IPS-18c (cell line): ENCODE measurements at regions not wholly inside any gene's neighbourhood (a gene's known extent, or its start where the extent isn't known, plus 50 kb on each side); places are given as distances from the start of the nearest gene placed in this dataset.
"Not testable (repeated sequence)": the region's sequence is repeated elsewhere in the genome, so short reads cannot be mapped to it uniquely, and the experiment has no call there.

Experiments
- H3K4me3 ChIP-seq: 2 replicates; pipeline ENCODE4 v1.7.0; 2013; ENCODE audit warnings: low read depth, mild to moderate bottlenecking, low read length, moderate library complexity; ENCODE audit not compliant: insufficient read depth
- H3K9me3 ChIP-seq: one replicate; pipeline ENCODE4 v1.6.1; 2013; ENCODE audit warnings: mild to moderate bottlenecking, low read length, moderate library complexity; ENCODE audit not compliant: control insufficient read depth, insufficient read depth

DNA sequence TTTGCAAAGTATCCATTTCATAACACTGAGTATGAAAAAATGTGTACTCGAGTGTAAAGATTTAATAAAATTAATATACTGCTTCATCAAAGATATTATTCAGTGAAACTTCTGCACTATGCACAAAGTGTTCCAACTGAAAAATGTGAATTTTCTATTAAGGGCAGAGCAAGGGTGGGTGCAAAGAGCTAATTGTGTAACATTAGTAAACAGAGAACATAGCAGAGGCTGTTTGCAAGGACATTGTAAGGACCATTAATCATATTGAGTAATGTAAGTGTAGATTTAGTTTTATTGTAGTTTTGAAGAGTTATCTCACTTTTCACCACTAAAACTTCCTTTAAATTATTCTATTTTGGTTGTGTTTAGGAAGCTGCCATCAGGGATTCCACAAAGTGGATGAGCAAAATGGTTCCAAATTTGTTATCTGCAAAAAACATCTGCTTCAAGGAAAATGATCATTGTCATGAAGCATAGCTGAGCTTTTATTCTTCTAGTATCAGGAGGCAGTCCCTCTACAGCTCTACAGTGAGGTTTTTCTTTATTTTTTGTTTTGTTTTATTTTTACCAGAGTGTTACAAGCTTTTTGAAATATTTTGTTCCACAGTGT is 1375.4 kb downstream of the SLITRK1 start:
- H3K4me3 ChIP-seq = no peak overlapping the region
- H3K9me3 ChIP-seq = no peaks in the 10 kb centered on the region

DNA sequence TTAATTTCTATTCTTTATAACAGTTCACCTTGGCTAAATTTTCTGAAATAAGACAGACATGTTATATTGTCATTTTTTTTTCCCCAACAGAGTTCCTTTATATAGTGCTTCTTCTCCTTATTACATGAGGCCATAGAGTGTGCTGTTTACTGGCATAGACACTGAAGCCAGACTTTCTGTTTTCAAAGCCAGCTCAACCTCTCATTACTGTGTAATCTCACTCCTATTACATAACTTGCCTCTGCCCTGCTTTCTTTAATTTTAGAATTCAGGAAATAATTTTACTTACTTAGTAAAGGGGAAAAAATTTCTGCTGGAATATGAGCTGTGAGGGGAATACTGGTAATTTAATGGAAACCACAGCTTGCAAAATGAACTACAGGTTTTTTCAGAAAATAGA is 1380.4 kb downstream of the SLITRK1 start:
- Histone ChIP-seq H3K4me3 (no peak overlapping the region), H3K9me3 (no peaks in the 10 kb centered on the region)

DNA sequence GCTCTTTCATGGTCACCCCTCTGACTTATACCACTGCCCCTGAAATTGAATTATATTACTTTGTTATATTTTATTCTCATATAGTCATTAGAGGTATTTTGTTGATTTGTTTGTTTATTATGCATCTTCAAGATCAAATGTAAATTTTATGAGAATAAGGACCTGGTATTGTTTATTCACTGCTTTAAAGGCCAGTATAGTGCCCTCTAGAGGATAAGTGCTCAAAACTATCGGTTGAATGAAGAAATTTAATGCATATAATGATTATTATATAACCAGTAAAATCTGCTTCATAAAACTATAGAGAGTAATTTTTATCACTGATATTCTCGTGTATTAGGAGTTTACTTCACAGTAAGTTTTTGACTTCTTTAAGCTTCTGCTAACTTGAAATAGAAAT is 1401.9 kb downstream of the SLITRK1 start:
- no peak overlapping the region for H3K4me3 ChIP-seq
- no peaks in the 10 kb centered on the region for H3K9me3 ChIP-seq

DNA sequence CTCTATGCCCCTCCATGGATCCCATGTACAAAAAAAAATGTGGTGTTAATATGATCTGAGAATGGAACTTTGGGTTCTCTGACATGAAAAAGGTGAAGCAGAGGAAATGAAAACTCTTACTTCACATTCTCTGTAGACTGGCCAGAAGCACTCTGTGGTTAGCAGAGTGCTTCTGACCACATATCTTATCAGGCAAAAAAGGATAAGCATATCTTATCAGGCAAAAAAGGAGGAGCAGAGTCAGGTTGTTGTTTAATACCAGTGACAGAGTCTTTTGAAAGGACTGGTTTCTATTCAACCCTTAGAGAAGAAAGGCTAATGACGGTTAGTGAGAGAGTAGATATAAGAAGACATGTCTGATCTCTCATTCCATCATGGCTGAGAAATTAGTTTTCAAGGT is 1404.8 kb downstream of the SLITRK1 start:
- no peak overlapping the region for H3K4me3 ChIP-seq
- H3K9me3 ChIP-seq = no peaks in the 10 kb centered on the region

DNA sequence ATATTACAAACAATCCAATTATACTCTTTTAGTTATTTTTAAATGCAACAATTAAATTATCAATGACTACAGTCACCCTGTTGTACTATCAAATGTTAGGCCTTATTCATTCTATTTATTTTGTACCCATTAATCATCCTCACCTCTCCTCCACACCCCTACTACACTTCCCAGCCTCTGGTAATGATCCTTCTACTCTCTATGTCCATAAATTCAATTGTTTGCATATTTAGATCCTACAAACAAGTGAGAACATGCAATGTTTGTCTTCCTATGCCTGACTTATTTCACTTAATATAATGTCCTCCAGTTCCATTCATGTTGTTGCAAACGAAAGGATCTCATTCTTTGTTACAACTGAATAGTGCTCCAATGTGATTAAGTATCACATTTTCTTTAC is 1414.6 kb downstream of the SLITRK1 start:
- no peak overlapping the region for H3K4me3 ChIP-seq

DNA sequence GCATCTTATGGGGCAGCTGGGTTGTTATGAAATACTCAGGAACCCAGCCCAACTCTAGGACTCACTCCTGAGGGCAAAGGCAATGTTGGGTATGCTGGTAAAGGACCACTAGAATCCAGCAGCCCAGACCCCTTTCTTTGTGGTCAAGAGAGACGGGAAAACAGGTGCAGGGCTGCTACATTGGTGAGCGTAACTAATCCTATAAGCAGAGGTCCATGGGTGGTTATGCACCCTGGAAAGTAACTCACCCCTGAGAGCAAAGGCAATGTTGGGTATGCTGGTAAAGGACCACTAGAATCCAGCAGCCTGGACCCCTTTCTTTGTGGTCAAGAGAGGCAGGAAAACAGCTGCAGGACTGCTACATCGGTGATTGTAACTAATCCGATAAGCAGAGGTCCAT is 1422.7 kb downstream of the SLITRK1 start:
- not testable (repeated sequence) for H3K9me3 ChIP-seq, H3K4me3 ChIP-seq

More for the DNA sequence above, 1414.6 kb downstream of the SLITRK1 start:
- no peaks in the 10 kb centered on the region for H3K9me3 ChIP-seq

DNA sequence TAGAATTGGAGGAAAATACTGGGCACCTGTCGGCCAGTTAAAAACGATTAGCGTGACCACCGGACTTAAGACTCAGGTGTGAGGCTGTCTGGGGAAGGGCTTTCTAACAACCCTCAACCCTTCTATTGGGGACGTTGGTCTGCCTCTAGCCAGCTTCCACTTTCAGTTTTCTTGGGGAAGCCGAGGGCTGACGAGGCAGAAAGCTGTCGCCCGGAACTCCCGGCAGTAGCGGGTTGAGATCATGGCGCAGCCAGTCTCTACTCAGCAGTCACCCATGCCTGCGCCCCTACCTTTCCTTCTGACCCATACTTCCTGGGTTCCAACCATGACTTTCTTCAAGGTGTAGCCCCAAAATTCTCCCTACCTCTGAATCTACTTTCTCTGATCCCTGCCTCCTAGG is 1424.1 kb downstream of the SLITRK1 start:
- Histone ChIP-seq H3K4me3 (no peak overlapping the region), H3K9me3 (no peaks in the 10 kb centered on the region)

DNA sequence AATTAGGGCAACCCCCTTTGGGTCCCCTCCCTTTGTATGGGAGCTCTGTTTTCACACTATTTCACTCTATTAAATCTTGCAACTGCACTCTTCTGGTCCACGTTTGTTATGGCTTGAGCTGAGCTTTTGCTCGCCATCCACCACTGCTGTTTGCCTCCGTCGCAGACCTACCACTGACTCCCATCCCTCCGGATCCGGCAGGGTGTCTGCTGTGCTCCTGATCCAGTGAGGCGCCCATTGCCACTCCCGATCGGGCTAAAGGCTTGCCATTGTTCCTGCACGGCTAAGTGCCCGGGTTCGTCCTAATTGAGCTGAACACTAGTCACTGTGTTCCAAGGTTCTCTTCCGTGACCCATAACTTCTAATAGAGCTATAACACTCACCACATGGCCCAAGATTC is 1424.7 kb downstream of the SLITRK1 start:
- H3K9me3 ChIP-seq, H3K4me3 ChIP-seq: not testable (repeated sequence)

DNA sequence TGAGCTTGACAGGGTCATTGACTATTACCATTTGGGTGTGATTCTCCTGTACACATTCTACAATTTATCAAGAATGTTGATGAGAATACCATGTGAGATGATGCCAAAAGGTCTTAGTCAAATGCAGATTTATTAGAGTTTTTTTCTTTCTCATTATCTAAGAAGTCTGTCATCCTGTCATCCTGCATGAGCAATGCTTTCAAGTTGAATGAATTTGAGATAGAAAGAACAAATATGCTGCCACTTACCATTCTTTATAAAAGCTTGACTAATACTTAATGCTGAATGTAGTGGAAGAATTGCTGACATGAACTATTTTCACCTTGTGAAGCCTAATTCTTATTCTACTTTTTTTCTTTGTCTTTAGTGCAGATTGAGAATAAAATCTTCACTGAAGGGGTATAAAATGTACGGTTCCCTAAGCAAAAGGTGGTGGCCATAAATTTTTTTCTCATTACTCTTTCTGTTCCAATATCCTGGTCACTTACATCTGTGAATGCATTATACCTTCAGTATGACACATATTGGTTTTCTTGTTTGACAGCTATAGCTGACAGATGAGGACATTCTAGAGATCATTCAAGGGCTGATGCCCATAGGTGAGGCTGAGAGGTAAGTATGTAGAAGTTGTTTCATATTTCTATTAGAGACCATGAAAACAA is 1434.7 kb downstream of the SLITRK1 start:
- Histone ChIP-seq H3K4me3 (no peak overlapping the region), H3K9me3 (no peaks in the 10 kb centered on the region)

DNA sequence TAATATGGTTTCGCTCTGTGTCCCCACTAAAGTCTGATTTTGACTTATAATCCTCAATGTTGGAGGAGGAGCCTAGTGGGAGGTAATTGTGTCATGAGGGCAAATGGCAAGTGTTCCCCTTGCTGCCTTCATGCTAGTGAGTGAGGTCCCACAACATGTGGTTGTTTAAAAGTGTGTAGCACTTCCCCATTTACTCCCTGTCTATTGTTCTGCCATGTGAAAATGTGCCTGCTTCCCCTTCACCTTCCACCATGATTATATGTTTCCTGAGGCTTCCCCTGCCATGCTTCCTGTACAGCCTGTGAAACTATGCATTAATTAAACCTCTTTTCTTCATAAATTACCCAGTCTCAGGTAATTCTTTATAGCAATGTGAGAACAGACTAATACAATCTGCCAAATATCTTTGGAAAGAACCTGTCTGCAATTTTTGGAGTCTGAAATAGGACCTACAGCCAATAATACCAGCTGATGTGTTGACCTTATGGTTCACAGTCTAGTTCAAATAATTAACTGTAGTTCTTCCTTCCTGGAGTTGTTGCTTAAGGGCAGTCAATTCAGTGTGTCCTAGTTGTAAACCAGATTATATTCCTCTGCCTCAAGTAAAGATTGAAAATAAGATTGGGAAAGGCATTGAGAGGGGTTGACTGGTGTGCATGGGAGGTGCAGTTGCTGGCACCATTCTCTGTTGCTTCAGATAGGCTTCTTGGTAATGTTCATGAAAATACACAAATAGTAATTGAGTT is 1442.9 kb downstream of the SLITRK1 start:
- H3K4me3 ChIP-seq = no peak overlapping the region
- peaks cover 4% of the 10 kb centered on the region for H3K9me3 ChIP-seq

DNA sequence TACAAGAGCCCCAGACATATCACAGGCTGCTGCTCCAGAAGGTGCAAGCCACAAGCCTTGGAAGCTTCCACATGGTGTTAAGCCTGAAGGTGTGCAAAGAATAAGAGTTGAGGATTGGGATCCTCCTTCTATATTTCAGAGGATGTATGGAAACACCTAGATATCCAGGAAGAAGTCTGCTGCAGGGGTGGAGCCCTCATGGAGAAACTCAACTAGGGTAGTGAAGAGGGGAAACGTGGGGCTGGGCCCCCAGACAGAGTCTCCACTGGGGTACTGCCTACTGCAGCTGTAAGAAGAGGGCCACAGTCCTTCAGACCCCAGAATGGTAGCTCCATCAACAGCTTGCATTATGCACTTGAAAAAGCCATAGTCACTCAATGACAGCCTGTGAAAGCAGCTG is 1444.0 kb downstream of the SLITRK1 start:
- Histone ChIP-seq H3K9me3 (peaks cover 4% of the 10 kb centered on the region), H3K4me3 (no peak overlapping the region)

DNA sequence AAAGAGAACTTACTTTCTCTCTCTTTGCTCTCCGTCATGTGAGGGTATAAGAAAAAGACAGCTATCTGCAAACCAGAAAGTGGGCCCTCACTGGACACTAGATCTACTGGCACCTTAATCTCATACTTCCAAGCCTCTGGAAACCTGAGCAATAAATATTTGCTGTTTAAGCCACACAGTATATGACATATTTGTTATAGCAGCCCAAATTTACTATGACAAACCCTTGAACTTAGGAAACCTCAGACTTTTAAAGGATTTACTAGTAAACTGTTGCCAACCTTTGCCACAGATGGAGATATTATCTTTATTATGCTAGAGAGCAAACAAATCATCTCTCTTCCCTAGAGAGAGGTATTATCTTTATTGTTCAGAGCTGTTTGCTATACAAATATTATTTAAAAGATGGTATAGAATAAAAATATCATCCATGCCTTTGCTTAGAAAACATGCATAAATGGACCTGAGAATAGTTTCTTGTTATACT is 1446.1 kb downstream of the SLITRK1 start:
- Histone ChIP-seq H3K4me3 (no peak overlapping the region), H3K9me3 (peaks cover 4% of the 10 kb centered on the region)

DNA sequence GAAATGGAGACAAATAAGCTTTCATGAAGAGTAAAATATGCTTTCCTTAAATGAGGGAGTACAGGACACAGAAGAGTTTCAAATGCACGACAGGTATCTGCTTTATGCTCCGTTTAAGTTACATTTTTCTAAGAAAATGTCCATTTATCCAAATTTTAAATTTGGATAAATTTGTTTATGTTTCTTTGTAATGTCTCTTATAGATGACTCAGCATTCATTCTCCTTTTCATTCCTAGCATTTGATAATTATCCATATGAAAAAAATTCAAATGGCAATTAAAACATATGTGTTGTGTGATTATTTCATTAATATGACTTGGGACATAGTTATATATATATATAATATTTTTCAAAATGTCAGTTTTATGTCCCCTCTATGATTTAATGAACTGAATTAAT is 1449.3 kb downstream of the SLITRK1 start:
- Histone ChIP-seq H3K9me3 (no peaks in the 10 kb centered on the region), H3K4me3 (no peak overlapping the region)

DNA sequence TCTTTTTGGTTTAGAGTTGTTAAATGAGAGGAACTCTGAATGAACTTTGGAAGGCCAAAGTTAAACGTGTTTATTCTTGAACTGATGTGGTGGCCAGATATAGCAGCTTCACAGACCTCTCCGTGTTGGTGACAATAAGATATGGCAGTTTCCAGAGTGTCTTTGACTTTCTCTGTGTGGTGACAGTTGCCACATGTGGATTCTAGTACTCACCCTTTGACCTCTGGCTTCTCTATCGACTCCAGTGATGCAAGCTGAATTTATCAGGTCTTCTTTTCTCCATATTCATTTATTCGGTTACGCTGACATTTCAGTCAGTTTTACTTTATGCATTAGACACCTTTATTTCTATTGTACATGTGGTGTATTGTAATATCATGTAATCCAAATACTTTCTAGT is 1469.5 kb downstream of the SLITRK1 start:
- Histone ChIP-seq H3K9me3 (no peaks in the 10 kb centered on the region), H3K4me3 (no peak overlapping the region)

DNA sequence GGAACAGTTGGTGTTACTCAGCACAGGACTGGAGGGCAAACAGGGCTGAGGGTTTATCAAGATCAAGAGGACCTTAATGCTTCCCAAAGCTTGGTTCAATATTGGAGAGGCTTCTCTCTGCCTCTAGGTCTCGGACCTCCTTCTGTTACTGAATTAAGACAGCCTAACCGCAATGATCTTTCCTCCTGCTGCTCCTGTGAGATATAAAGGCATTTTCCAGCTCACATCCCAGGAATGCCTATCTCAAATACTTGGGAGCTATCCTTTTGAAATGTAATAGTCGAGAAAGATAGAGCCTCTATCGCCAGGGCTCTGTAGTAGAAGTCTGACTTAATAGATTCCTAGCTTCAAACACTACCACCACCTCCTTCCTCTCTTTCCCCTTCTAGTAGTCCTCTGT is 1475.0 kb downstream of the SLITRK1 start:
- H3K9me3 ChIP-seq = no peaks in the 10 kb centered on the region
- no peak overlapping the region for H3K4me3 ChIP-seq

DNA sequence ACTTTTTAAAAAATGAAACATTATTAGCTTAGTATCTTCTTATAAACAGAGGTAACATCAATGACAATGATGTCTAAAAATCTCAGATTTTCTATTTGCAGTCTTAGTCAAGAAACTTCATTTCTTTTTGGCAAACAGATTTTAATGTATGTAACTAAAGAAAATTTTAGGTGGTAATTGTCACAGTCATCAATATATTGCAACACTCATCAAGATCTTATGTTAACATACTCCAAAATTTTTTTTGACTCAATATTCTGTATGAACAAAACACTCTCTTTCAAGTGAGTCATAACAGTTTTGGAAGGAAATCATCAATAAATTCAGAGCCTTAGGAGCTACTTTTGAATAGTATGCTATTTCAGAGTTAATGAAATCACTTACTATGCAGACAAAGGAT is 1507.6 kb downstream of the SLITRK1 start:
- H3K9me3 ChIP-seq = no peaks in the 10 kb centered on the region
- H3K4me3 ChIP-seq = no peak overlapping the region

DNA sequence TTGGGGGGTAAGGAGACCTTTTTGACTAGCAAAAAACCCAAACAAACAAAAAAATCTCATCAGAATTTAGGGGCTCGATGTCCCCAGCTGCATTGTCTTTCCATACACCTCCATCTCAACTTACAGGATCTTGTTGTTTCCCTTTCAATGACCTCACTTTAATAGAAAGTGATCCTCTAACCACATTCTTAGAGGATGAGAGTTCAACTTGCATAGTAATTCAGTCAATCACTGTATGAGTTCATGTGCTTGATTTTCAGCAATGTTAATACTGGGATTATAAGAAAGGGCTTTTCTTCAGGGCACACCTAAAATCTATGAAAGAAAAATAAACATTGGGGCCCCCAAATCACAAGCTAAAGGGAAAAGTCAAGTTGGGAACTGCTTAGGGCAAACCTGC is 1512.0 kb downstream of the SLITRK1 start:
- H3K9me3 ChIP-seq = no peaks in the 10 kb centered on the region
- H3K4me3 ChIP-seq = no peak overlapping the region

DNA sequence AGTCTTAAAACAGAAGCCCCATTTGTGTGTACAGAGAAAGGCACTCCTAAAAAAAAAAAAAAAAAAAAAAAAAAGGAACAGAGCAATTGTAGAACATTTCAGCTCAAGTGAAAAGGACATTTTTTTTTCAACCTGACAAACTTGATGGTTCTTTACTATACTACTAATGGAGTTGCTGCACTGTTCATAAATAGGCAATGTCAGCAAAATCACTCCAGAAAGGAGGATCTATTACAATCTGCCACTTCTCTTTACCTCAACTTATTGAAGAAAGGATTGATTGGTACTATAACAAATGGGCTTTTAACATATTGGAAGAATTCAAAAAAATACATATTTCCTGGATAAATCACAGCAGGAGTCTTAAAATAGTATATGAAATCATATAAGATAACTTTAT is 1517.7 kb downstream of the SLITRK1 start:
- Histone ChIP-seq H3K4me3 (no peak overlapping the region), H3K9me3 (no peaks in the 10 kb centered on the region)
